GM19328 (cell line): ENCODE measurements at regions not wholly inside any gene's neighbourhood (a gene's known extent, or its start where the extent isn't known, plus 50 kb on each side); places are given as distances from the start of the nearest gene placed in this dataset.

Source experiments
- ATAC-seq: cut with Tn5 transposase; IDR thresholded peaks from one replicate; pipeline ENCODE4 v1.9.1; 2021; ENCODE audit warnings: mild to moderate bottlenecking, moderate library complexity; ENCODE audit not compliant: unreplicated experiment

DNA sequence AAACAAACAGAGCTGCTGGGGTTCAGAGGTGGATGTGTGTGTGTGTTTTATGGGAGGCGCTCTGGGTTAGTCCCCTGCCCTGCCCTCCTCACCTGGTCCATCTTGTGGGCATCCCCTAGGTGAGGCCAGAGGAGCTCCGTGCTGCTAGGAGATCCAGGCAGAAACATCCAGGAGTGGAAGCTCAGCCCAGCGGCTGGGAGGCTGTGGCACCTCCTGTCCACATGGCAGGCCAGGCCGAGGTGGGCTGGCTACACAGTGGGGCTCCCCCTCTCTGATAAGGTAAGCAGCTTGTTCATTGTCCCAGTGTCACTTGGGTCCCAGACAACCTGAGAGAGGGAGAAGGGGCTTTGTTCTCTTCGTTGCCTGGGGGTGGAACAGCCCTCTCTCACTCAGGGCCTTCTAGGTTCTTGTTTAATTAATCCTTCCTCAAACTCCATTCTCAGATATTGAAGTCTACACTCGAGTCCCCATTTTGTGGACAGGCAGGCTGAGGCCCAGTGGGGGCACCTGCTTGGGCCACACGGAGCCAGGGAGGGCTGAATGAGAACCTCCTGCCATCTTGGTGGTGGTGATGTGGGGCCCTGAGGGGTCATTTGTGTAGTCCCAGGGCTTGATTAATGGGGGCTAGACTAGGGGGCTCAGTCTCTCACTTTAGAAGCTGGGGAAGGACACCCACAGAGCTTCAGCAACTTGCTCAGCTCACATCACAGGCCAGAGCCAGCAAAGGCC, 216.8 kb upstream of the GPR26 start:
- no peak for ATAC-seq

DNA sequence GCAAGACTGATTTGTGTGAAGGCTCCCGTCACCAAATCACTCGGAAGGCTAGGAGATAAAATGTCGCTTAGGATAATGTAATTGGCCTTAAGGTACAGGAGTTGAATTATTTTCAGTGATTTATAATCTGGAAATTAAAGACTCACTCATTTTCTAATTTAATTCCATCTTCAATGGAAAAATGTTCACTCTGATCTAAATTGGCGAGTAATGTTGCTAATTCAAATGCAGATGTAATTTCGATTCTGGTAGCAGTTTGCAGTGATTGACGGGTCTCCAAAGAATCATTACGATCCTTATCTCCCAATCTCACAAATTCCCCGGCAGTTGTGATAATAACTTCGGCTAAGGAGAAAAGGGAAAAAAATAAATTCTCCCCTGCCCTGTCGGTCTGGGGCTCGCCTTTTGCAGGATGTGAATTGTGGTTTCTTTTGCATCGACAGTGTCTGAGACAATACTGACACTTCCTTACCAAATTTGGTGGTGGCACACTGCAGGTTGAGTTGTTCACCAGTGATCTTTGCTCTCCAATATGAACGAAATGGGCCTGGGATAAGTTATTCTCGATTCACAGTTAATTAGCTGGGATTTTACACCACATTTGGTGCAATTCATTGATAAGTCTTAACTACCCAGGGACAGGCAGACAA, 215.1 kb upstream of the GPR26 start:
- ATAC-seq = no peak

DNA sequence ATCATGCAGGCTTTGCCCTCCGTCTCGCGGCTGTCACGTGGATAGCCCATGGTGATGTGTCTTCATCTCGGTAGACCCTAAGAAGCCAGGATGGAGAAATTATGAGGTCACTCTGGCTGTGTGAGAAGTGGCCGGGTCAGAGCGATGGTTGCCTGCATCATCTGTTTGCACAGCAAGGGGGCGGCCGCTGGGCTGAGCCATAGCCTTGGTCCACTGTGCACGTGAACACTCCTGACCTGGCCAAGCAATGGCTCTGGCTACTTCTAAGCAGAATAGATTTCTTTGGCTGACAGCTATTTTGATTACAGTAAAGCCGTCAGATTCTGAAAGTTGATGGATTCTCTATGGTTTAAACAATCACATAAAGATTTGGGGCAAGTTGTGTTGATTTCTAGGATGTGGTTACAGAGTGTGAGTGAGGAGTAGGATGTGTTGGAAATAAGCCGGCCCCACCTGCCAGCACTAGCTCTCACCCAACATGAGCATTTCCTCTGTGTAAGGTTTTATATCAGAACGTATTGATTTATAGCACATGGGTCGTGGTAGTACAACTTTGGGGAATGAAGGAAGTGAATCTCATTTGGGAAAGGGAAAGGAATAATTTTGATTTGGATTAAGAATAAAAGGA, 214.4 kb upstream of the GPR26 start:
- no peak for ATAC-seq

DNA sequence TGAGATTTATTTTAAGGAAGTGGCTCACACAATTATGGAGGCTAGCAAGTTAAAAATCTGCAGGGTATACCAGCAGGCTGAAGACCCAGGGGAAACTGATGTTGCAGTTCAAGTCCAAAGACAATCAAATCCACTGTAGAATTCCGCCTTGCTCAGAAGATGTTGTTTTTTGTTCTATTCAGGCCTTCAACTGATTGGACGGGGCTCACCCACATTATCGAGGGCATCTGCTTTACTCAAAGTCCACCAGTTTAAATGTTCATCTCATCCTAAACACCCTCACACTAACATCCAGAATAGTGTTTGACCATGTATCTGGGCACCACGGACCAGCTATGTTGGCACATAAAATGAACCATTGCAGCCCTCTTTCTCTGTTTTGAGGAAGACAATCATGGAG, 211.2 kb upstream of the GPR26 start:
- ATAC-seq = no peak

DNA sequence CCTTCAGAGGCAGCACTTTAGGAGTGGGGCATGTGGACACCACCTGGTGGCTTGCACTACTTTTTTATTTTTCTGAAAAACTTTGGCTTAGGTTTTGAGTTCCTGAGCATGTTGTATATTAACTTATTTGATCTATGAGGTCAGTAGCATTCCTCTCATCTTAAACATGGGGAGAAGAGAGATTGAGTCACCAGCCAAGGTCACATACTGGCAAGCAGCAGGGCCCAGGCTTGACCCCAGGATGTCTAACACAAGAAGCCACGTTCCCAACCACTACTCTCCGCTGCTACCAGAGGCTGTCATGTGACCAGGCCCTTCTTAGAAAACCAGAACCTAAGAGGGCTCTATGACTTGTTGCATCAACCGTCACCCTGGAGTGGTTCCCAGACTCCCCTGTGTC, 210.3 kb upstream of the GPR26 start:
- no peak for ATAC-seq

DNA sequence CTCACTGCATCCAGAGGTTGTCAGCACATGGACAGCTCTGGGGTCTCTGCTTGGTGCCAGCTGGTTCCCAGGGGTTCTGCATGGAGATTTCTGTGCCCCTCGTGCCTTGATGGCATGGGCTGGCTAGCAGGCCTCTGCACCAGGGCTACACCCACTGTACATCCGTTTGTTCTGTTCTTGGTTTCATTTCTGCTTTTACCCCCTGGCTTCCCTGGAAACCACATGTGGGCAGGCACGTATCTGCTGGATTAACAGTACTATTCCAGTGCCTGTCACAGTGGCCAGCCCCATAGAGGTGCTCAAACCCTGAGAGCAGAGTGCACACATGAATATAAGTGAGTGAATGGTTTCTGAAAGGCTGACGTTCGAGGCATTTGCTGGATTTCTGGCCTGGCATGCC, 207.2 kb upstream of the GPR26 start:
- ATAC-seq = no peak

DNA sequence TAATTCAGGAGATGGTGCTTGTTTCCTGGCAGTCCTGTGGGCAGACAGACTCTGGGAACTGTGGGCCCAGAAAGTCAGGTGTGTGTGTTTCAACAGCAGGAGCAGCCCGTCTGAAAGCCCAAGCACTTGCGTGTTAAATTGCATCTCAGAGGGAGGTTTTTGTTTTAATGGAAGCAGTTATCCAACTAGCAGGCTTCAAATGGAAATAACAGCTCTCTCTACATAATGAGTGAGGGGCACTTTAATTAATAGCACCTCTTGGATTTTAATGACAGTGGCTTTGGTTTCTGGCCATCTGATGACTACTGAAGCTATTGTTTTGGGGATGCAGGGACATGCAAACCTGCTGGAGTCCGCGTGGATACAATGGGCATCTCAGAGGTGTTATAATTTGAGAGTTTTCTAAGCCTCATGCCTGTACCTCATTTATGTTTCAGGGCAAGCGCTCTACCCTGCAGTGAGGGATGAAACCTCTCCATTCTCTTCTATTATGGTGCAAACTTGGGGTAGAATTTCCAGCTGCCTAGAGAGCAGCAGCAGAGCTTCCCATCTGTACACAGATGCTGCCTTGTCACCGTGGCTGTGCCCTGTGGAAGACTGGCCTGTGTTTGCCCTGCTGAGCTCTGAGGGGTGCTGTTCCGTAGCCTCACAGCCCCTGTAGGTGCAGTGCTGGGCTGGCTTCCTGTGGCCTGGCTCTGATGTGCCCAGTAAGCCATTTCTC, 206.6 kb upstream of the GPR26 start:
- no peak for ATAC-seq

DNA sequence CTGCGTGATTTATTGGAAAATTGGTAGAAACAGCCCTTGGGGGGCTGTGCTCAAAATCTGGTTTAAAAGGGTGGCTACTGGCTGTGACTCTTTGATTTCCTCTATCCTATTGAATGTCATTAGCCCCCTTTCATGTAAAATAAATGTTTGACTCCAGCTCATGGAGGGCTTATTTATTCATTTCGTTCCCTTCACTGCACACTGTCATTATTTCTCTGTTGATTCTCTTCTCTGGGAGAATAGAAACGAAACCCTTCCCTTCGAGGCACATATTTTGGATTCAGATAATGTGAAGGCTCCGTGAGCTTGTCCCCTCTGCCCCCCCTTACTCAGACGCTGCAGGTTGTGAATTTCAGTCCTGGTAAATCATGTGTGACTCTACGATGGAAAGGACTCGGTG, 203.9 kb upstream of the GPR26 start:
- ATAC-seq = no peak

DNA sequence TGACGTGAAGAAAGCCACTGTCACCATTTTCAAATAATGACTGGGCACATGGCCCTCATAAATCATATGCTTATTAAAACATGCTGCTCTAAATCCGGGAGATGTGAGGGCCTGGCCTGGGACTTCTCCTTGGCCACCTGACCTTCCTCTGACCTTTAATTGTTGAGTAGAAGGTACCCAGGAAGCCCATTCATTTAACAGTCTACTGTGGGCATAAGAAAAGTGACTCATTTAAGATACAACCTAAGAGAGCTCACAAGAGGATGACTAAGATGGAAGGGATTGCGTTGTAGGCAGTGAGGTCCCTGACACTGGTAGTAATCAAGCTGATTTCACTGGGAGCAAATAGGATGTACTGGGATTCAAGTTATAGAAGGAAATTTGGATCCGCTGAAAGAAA, 203.4 kb upstream of the GPR26 start:
- no peak for ATAC-seq

DNA sequence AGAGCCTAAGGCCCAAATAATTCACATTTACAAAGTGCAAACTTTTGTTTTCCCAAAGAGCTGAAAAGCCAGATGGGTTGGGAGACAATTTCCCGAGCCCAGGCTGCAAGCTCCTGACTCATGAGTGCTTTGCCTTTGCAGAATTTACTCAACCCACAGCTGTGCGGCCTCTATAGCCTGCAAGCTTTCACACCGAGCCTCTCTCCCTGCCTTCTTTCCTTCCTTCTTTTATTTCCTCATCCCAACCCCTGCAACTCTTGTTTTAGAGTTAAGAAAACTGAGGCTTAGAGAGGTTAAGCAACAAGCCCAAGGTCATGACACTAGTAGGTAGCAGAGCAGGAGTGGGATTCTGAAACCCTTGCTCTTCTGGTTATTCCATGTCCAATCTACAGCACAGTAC, 203.0 kb upstream of the GPR26 start:
- ATAC-seq = no peak

DNA sequence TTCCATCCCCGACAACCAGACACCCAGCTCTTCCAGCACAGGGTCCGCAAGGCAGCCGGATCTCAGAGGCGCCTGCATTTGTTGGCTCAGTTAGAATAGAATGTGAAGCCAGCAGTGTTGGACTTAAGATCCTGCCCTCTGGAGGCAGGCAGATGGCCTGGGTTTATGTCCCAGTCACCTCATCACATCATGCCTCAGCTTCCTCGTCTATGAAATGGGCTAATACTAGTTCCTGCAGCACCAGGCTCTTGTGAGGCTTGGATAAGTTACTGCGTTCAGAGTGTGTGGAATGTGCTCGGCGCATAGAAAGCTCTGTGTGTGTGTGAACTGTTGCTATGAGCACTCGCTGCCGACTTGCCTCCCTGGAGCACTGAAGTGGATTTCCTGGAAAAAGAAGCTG, 202.5 kb upstream of the GPR26 start:
- no peak for ATAC-seq

DNA sequence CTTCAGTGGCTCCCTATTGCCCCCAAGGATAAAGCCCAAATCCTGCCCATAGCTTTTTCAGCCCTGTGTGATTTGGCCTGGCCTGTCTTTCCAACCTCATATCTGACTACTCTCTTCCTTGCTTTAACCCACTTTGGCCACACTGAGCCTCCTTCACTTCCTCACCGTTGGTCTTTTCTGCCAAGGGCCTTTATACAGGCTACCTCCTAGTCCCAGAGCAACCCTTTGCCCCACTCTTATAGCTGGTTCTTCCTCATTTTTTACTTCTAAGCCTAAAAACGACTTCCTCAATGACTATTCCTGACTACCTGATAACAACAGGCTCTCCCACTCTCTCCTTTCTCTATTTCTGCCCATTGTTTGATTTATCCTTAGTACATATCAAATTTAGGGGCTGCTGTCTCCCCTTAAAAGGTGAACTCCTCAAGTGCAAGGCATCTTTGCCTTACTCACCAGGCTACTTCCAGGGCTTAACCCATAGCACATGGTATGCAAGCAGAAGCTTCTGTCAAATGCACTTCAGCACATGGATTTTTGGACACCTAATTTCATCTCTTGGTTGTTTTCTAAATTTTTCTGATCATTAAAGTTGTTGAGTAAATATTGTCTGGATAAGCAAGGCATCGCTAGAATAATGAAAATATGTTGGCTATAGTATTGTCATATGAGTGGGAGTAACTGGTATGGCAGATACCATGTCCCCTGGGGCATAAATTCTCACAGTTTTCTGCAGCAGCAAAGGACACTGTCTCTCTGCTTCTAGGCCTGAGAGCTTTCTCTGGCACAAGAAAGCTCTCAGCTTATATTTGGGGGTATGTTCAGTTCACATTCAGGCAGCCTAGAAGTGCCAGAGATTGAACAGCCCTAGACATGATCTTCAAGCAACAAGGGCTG, 201.5 kb upstream of the GPR26 start:
- no peak for ATAC-seq

DNA sequence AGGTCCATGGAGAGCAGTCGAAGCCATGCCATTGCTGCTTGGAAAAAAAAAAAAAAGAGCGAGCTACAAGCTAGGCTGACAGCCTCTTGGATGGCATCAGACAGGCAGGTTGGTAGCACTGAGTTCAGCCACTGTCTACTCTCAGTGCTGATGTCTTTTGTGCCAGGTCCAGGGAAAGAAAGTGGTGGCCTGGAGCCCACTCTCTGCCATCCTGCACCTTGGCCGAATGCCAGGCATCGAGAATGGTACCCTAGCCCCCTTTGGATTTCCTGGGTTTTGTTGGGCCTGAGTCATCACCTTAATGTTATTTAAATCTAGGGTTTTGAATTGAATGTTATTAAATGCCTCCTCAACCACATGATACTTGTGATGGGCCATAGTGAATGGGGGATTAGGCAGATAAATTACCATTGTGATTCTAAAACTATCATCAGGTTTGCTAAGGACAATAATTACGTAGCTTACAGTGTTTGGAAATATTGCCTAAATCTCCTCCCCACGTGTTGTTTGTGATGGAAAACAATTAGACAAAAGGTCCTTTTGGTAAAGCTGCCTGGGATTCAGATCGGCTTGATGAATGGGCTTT, 195.7 kb upstream of the GPR26 start:
- no peak for ATAC-seq

DNA sequence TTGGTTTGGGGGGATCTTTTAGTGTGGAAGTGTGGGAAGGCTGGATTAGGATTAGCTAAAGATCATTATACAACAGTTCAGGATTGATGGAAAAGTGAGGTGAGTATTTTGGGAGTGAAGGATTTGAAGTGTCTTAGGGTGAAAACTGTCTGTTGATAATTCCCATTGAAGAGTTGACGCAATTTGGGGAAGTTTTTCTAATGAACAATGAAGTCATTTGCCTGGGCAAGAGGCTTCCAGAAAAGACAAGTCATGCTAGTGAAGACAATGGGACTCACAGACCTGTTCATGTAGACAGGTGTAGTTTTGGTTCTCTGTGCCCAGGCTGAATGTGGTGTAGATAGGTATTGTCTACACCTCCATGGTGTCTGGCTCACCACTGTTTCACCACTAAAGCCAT, 194.3 kb upstream of the GPR26 start:
- ATAC-seq = no peak

DNA sequence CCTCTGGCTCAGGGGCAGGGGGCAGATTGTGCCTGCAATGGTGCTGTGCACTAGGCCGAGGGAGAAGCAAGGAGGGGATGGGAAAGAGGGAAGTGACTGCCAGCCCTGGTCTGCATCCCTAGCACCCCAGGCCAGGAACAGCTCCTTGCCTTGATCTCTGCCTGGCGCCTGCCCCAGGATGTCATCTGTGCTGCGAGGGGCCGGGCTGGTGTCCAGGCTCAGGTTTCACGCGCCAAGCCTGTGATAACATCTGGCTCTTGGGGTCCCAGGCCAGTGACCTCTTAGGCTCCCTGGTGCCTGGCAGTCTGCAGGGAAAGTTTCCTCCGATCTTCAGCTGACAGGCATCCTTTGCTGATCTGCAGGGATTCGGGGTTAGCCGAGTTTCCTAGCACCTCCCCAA, 193.5 kb upstream of the GPR26 start:
- ATAC-seq = no peak

DNA sequence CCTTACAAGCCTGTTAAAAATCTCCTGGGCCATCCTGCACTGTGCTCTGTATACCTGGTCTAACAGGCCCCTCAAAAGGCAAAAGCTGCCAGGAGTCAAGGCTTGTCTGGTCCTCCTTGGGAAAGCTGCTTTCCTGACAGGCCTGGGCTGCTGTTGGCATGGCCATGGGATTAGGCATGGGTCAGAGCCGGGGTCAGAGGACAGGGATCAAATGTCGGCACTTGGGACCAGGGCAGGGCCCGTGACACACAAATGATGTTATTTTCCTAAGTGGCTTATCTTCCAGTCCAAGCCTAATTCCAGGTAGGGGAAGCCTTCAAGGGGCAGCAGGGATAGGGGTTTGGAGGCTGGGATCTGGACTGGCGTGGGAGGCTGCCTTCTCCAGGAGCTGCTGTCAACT, 191.5 kb upstream of the GPR26 start:
- ATAC-seq = no peak

DNA sequence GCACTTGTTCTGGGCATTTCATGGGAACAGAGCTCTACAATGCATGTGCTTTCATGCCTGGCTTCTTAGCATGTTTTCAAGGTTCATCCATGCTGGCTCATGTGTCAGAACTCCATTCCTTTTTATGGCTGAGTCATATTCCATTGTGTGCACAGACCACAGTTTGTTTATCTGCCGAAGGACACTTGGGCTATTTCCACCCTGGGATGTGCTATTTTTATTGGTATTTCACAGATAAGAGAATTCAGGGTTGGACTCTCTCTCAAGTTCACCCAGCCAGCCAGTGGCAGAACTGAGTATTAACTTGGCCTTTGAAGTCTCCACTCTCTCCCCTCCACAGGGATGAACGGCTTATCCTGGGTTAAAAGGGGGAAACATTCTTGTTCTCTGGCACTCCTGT, 190.7 kb upstream of the GPR26 start:
- ATAC-seq = no peak

DNA sequence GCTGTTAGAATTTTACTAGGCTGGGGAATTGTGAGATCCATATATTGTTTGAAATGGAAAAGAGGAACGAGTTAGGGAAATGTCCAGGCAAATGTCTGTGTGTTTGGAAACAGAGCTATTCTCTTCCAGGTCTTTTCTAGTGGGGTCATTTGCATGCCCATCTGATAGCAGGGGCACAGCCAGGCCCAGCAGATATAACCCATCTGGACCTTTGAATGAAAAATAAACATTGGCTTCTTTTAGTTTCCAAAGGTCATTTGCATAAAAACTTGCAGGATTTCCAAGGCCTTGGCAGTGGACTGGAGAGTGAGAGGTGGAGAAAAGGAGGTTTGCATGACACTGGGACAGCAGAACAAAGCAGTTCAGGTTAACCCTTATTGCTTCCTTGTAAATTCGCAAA, 188.0 kb upstream of the GPR26 start:
- ATAC-seq = no peak

DNA sequence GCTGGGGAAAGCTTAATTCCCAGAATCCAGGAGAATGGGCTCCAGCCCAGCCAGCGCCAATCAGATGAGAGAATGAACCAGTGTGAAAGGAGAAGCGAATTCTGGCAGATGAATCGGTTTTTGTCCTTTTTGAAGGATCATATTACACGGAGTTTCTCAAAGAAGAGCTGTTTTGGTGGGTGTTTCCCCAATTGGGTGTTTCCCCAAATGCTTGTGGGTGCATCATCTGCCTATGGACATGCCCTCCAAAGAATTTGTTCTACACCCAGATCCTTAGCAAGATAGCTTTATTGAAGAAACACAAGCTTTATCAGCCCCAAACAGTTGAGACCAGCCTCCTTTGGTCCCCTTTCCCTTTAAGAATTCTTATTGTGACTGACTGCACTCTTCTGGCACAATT, 186.5 kb upstream of the GPR26 start:
- ATAC-seq = no peak

DNA sequence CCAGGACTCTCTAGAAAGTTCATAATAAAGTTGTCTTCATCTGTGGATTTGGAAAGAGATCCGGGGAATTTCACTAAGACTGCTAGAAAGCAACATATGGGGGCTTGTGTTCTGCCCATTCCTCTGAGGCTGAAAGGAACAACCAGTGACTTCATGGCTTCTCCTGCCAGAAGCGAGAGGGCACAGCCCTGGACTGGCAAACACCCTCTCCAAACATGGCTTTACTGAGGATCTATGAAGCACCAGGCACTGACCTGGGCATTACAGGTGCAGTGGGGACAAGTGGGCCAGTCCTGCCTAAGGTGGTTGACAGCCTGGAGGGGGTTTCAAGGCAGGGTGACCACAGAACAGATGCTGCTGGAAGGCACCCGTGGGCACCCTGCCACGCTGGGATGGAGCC, 185.8 kb upstream of the GPR26 start:
- ATAC-seq = no peak
